DOHH2 (cell line): ENCODE measurements at regions not wholly inside any gene's neighbourhood (a gene's known extent, or its start where the extent isn't known, plus 50 kb on each side); places are given as distances from the start of the nearest gene placed in this dataset.

Source experiments
- CTCF ChIP-seq: fragments of 200-600 bp; sonication (generic); IDR thresholded peaks from one replicate; pipeline ENCODE4 v1.5.1; 2014; ENCODE audit warnings: antibody characterized with exemption, mild to moderate bottlenecking, low read depth, low read length; ENCODE audit not compliant: poor library complexity, severe bottlenecking
- EZH2phosphoT487 ChIP-seq: fragments of 200-600 bp; sonication (generic); IDR thresholded peaks from 2 replicates; pipeline ENCODE4 v1.6.1; 2017; ENCODE audit warnings: borderline replicate concordance, mild to moderate bottlenecking, antibody characterized with exemption, low read length, moderate library complexity, mixed read lengths

- TF ChIP-seq CTCF (no peak), EZH2phosphoT487 (no peak)
These were observed 343.5 kb upstream of the SPRY2 start for GRCh38 chr13:80684217-80684991.
